Heart left ventricle (tissue), 13 donors: ENCODE measurements at regions not wholly inside any gene's neighbourhood (a gene's known extent, or its start where the extent isn't known, plus 50 kb on each side); places are given as distances from the start of the nearest gene placed in this dataset.

Experiments
- CTCF ChIP-seq, 12 donors: fragments of 200-600 bp; sonication (generic) in 4 of 12; IDR thresholded peaks; one replicate each; pipeline versions ENCODE4 v1.5.0 to v1.8.0; 2018 to 2022; ENCODE audit warnings: antibody characterized with exemption in 12 of 12, mild to moderate bottlenecking in 5 of 12
- POLR2A ChIP-seq, 2 donors: fragments of 450-650 bp; IDR thresholded peaks; one replicate each; pipeline ENCODE4 v1.6.1; 2017; ENCODE audit warnings: antibody characterized with exemption in 2 of 2, mild to moderate bottlenecking in 2 of 2, moderate library complexity in 2 of 2
- donor health status: ischemic (EF 13 %, LVEDD 7.1; RV severe dilation, severe dysfunction).
- donor health status: DM: no; HTN: yes; CAD: no.
- donor health status: DM: no; HTN: no; CAD: no.
- donor health status: ischemic (EF 25% LVEDD 6.9; RV normal size, moderate dysfunction).
- donor health status: ischemic (EF 25% LVEDD 5.7; RV mildly dilated, moderate dysfunction).
- donor health status: ischemic (EF 35%, LVEDD 5.7; RV mildly dilated, moderate dysfunction).
- donor health status: nonischemic (EF 11% LVEDD 7.7; RV severe dilation, severe dysfunction).
- donor health status: DM: yes; HTN: yes; CAD: no.
- donor health status: PGD.
- donor health status: ischemic (EF 29% LVEDD 5.4; RV normal size, mild dysfunction).
- donor health status: nonischemic (EF 23%, LVEDD 6.1; RV moderate dilation, normal function).

- TF ChIP-seq CTCF (IDR thresholded peaks at IDR 0.05) (no peak), POLR2A (IDR thresholded peaks at IDR 0.05) (no peak)
Observed at GRCh38 chr6:40717411-40718057, 130.4 kb upstream of the LRFN2 start.
